Right lobe of liver (tissue), 4 donors: ENCODE measurements at regions not wholly inside any gene's neighbourhood (a gene's known extent, or its start where the extent isn't known, plus 50 kb on each side); places are given as distances from the start of the nearest gene placed in this dataset.

ENCODE experiments used
- POLR2A ChIP-seq: fragments of 450-650 bp; IDR thresholded peaks from one replicate; pipeline ENCODE4 v1.6.1; 2017; ENCODE audit warnings: antibody characterized with exemption, mild to moderate bottlenecking
- TF ChIP-seq, protein P1 (sequence below), 4 donors: fragments of 200-600 bp in 3 of 4; fragments of 450-650 bp in 1 of 4; IDR thresholded peaks; one replicate each; pipeline versions ENCODE4 v1.5.1 to v1.8.0; 2016 to 2022; ENCODE audit warnings: antibody characterized with exemption in 4 of 4, mild to moderate bottlenecking in 2 of 4
- donor health status: DM: no; HTN: no; CAD: no.
- donor health status: DM: no; HTN: no; CAD: no.
- donor health status: DM: no; HTN: yes; CAD: no.

DNA sequence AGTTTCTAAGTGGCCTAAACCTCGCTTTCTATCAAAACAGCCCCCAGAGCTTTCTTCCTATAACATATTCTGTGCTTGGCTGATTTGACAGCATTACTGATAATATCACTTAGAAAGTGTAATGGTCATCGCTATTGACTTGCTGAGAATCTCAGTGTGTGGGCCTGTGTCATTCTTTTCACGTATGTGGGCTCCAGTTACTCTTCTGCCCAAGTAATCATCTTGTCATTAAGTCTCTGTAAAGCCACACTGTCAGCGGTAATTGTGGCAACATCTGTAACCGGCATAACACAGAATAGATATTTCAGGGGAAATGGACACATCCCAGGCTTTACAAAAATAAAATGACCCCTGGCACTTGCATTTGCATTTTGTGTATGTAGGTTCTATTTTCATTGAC, 313.6 kb upstream of the LMCD1 start:
- TF ChIP-seq, protein P1, sequence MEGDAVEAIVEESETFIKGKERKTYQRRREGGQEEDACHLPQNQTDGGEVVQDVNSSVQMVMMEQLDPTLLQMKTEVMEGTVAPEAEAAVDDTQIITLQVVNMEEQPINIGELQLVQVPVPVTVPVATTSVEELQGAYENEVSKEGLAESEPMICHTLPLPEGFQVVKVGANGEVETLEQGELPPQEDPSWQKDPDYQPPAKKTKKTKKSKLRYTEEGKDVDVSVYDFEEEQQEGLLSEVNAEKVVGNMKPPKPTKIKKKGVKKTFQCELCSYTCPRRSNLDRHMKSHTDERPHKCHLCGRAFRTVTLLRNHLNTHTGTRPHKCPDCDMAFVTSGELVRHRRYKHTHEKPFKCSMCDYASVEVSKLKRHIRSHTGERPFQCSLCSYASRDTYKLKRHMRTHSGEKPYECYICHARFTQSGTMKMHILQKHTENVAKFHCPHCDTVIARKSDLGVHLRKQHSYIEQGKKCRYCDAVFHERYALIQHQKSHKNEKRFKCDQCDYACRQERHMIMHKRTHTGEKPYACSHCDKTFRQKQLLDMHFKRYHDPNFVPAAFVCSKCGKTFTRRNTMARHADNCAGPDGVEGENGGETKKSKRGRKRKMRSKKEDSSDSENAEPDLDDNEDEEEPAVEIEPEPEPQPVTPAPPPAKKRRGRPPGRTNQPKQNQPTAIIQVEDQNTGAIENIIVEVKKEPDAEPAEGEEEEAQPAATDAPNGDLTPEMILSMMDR (IDR thresholded peaks at IDR 0.05) = no peak
- TF ChIP-seq POLR2A = no peak
